Parathyroid adenoma (tissue), 2 donors: ENCODE measurements at regions not wholly inside any gene's neighbourhood (a gene's known extent, or its start where the extent isn't known, plus 50 kb on each side); places are given as distances from the start of the nearest gene placed in this dataset.

Experiments used
- H2AFZ ChIP-seq: fragments of 300-600 bp; sonication (generic); one replicate; pipeline ENCODE4 v1.7.0; 2017; ENCODE audit warnings: antibody characterized with exemption, mild to moderate bottlenecking
- H3K27ac ChIP-seq: fragments of 300-600 bp; sonication (generic); one replicate; pipeline ENCODE4 v1.7.0; 2017
- H3K27me3 ChIP-seq: fragments of 300-600 bp; sonication (generic); one replicate; pipeline ENCODE4 v1.7.0; 2017; ENCODE audit warnings: low read length; ENCODE audit not compliant: control insufficient read depth, insufficient read depth
- H3K36me3 ChIP-seq: fragments of 300-600 bp; sonication (generic); one replicate; pipeline ENCODE4 v1.7.0; 2017; ENCODE audit warnings: low read length; ENCODE audit not compliant: control insufficient read depth, insufficient read depth
- H3K4me1 ChIP-seq: fragments of 300-600 bp; sonication (generic); one replicate; pipeline ENCODE4 v1.7.0; 2017; ENCODE audit warnings: control low read depth
- H3K4me2 ChIP-seq: fragments of 300-600 bp; sonication (generic); one replicate; pipeline ENCODE4 v1.7.0; 2017; ENCODE audit warnings: low read length
- H3K4me3 ChIP-seq: fragments of 300-600 bp; sonication (generic); one replicate; pipeline ENCODE4 v1.7.0; 2017; ENCODE audit warnings: low read depth, low read length
- H3K79me2 ChIP-seq: fragments of 300-600 bp; sonication (generic); one replicate; pipeline ENCODE4 v1.7.0; 2017; ENCODE audit warnings: control low read depth
- H3K9ac ChIP-seq: fragments of 300-600 bp; sonication (generic); one replicate; pipeline ENCODE4 v1.7.0; 2017; ENCODE audit warnings: mild to moderate bottlenecking
- H3K9me3 ChIP-seq: fragments of 300-600 bp; sonication (generic); one replicate; pipeline ENCODE4 v1.7.0; 2017; ENCODE audit warnings: low read length; ENCODE audit not compliant: control insufficient read depth
- CTCF ChIP-seq: fragments of 300-600 bp; sonication (generic); IDR thresholded peaks from one replicate; pipeline ENCODE4 v1.7.0; 2017; ENCODE audit warnings: antibody characterized with exemption, mild to moderate bottlenecking
- donor health status: primary hyperparathyroidism.

GRCh38 chr9:89963280-89963679 lies 358.5 kb downstream of the GADD45G start:
- no peak overlapping the region for H3K4me2 ChIP-seq
- H3K79me2 ChIP-seq, result no peaks in the 10 kb centered on the region
- H3K27me3 ChIP-seq, result no peaks in the 10 kb centered on the region
- no peaks in the 10 kb centered on the region for H3K36me3 ChIP-seq
- H3K27ac ChIP-seq, result no peak overlapping the region
- H3K9ac ChIP-seq, result no peak overlapping the region
- no peak for TF ChIP-seq CTCF
- no peak overlapping the region for H3K4me3 ChIP-seq
- H3K9me3 ChIP-seq, result no peaks in the 10 kb centered on the region
- no peak overlapping the region for H2AFZ ChIP-seq
- no peaks in the 10 kb centered on the region for H3K4me1 ChIP-seq

GRCh38 chr9:89967527-89967926 lies 362.7 kb downstream of the GADD45G start:
- H3K79me2 ChIP-seq, result no peaks in the 10 kb centered on the region
- H3K4me1 ChIP-seq, result no peaks in the 10 kb centered on the region
- H3K4me3 ChIP-seq, result no peak overlapping the region
- no peak overlapping the region for H3K27ac ChIP-seq
- H3K27me3 ChIP-seq, result no peaks in the 10 kb centered on the region
- no peak for TF ChIP-seq CTCF
- H3K9me3 ChIP-seq, result no peaks in the 10 kb centered on the region
- H3K4me2 ChIP-seq, result no peak overlapping the region
- H2AFZ ChIP-seq, result no peak overlapping the region
- no peak overlapping the region for H3K9ac ChIP-seq
- H3K36me3 ChIP-seq, result no peaks in the 10 kb centered on the region

- no peak for TF ChIP-seq CTCF
- H3K4me1 ChIP-seq, result no peaks in the 10 kb centered on the region
- H3K9ac ChIP-seq, result no peak overlapping the region
- no peaks in the 10 kb centered on the region for H3K27me3 ChIP-seq
- no peak overlapping the region for H2AFZ ChIP-seq
- H3K9me3 ChIP-seq, result no peaks in the 10 kb centered on the region
- no peak overlapping the region for H3K4me2 ChIP-seq
- no peak overlapping the region for H3K27ac ChIP-seq
- H3K4me3 ChIP-seq, result no peak overlapping the region
- H3K36me3 ChIP-seq, result no peaks in the 10 kb centered on the region
- no peaks in the 10 kb centered on the region for H3K79me2 ChIP-seq
Observed at GRCh38 chr9:89969156-89969675, 364.4 kb downstream of the GADD45G start.

- Histone ChIP-seq H3K79me2 (no peaks in the 10 kb centered on the region), H2AFZ (no peak overlapping the region), H3K9ac (no peak overlapping the region), H3K36me3 (no peaks in the 10 kb centered on the region), H3K27me3 (no peaks in the 10 kb centered on the region), H3K4me1 (no peaks in the 10 kb centered on the region), H3K27ac (no peak overlapping the region), H3K4me3 (no peak overlapping the region), H3K4me2 (no peak overlapping the region), H3K9me3 (no peaks in the 10 kb centered on the region)
- TF ChIP-seq CTCF, result no peak
Observed at GRCh38 chr9:89969881-89970639, 365.2 kb downstream of the GADD45G start.

GRCh38 chr9:89970701-89971100 lies 365.9 kb downstream of the GADD45G start:
- H2AFZ ChIP-seq, result no peak overlapping the region
- no peak for TF ChIP-seq CTCF

More at GRCh38 chr9:89970701-89971100, 365.9 kb downstream of the GADD45G start:
- Histone ChIP-seq H3K36me3 (no peaks in the 10 kb centered on the region), H3K79me2 (no peaks in the 10 kb centered on the region), H3K27ac (no peak overlapping the region), H3K4me1 (no peaks in the 10 kb centered on the region), H3K9me3 (no peaks in the 10 kb centered on the region), H3K27me3 (no peaks in the 10 kb centered on the region), H3K9ac (no peak overlapping the region), H3K4me3 (no peak overlapping the region), H3K4me2 (no peak overlapping the region)
